T-helper 2 cell treated with Interferon-gamma antibody and Interleukin-4, amounts not matched to agents 100 ng/mL and 5 ng/mL, for 36 hours (primary cell): ENCODE measurements at regions not wholly inside any gene's neighbourhood (a gene's known extent, or its start where the extent isn't known, plus 50 kb on each side); places are given as distances from the start of the nearest gene placed in this dataset.

ENCODE experiments used
- intact Hi-C: fragments of 100-400 bp; cut with micrococcal nuclease; formaldehyde crosslinking; loops from one replicate; pipeline ENCODE4 v1.15.1; 2023

DNA sequence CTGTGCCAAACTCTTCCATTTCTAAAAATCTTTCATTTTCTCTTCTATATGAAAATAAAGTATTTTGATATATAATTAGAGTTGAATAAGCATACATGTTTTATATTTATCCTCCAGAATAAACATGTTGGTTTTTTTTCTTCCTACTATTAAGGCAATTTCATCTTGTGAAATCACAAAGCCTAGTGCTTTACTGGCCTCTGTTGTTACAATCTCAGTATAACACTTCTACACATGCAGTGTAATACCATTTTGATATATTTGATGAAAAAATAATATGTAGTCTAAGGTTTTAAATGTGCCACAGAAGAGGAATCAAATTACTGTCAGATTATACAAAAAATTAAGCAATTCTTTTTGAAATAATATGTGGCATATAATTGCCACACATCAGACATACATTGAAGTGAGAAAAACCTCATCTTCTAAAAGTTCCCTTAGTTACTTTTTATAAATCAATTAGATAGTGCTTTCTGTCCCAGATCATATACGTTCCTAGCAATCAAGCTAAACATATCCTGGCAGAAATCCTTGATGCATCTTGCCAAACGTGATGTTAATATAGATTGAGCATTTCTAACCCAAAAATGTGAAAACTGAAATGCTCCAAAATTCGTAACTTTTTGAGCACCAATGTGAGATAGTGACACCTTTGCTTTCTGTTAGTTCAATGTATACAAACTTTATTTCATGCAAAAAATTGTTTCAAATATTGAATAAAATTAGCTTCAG, 225.1 kb upstream of the MANEA start:
- intact Hi-C loops: no loop called here

DNA sequence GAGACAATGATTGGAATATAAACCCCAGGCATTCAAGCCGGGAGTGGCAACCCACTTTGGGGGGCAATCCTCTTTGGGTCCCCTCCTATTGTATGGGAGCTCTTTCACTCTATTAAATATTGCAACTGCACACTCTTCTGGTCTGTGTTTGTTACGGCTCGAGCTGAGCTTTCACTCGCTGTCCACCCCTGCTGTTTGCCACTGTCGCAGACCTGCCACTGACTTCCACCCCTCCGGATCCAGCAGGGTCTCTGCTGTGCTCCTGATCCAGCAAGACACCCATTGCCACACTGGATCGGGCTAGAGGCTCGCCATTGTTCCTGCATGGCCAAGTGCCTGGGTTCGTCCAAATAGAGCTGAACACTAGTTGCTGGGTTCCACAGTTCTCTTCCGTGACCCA, 222.8 kb upstream of the MANEA start:
- intact Hi-C loops: no loop called here

DNA sequence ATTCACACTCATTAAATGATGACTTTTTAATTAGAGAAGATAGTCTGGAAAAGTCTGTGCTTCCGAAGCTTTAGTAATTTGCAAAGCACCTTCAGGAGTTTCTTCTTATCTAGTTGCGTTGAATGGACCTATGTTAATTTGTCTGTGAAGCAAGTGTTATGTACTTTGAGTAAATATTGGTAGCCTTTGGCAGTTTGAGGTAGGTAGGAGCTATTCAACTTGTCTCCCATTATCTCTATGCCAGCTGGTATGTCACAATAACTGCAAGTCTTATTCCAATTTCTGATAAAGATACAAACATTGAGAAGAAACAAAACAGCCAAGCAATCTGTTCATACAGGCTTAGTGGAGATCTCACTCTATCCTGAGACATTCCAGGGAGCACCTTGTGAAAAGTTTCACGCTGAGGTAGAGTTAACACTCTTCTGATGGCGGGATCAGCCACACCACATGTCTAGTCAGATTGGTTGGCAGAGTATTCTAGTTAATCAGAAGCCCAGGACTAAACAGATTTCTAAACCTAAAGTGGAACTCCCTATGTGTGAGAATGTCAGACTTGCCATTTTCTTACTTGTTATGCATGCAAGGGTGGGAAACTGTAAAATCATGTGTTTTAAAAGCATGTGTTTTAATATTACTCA, 219.8 kb upstream of the MANEA start:
- intact Hi-C loops: no loop called here

DNA sequence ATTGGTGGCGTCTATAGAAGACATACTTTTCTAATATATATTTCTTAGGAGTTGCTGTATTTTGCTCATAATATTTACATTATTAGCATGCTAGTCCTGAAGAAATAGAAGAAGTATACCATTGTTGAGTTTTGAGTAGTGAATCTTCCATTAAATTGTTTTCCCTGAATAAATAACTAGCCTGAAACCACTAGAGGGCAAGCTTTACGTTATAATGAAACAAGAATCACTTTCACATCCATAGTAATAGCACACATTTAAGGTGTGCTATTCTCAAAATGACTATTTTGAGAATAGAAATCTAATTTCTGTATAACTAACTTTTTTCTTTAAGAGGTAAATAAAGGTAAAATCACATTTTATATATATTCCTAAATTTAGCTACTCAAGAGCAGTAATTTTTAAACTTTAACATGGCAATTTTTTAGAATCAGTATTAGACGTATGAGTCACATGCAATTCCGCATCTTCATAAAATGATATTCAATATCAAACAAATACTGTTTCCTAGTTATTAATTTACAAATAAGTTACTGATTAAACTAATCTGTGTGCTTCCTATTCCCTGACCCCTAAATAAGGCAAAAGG, 213.2 kb upstream of the MANEA start:
- intact Hi-C loops: loop anchor here (5.0 kb wide), 1 partner anchor 503 kb away; no protein-coding TSS in a partner anchor

DNA sequence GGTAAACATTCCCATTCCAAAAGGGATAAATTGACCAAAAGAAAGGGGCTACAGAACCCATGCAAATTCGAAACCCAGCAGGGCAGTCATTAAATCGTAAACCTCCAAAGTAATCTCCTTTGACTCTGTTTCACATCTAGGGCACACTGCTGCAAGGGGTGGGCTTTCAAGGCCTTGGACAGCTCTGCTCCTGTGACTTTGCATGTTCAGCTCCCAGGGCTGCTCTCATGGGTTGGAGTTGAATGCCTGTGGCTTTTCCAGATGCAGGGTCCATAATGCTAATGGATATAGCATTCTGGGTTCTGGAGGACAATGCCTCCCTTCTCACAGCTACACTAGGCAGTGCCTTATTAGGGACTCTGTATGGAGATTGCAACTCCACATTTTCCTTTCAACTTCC, 211.9 kb upstream of the MANEA start:
- intact Hi-C loops: no loop called here

DNA sequence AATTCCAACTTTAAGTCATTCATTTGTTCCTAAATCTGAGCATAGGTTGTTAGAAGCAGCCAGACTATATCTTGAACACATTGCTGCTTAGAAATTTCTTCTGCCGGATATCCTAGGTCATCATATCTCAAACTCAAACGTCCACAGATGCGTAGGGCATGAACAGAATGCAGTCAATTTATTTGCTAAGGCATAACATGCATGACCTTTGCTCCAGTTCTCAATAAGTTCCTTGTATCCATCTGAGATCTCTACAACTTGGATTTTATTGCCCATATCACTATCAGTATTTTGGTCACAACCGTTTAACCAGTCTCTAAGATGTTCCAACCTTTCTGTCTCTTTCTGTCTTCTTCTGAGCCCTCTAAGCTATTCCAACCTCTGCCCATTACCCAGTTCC, 210.9 kb upstream of the MANEA start:
- intact Hi-C loops: no loop called here

DNA sequence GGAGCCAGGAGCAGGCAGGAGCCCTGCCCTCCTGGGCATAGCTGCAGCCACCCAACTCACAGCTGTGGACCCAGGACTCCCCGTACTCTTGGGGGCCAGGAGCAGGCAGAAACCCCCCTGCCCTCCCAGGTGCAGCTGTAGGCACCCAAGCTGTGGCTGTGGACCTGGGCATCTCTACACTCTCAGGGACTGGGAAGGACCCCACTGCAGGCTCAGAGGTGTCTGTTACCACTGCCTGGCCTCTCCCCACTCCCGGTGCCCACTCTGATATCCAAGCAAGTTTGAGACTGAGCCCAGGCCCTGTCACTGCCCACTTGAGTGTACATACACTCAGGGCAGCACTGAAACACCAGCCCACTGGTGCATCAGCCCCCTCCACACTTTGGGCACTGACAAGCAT, 193.5 kb upstream of the MANEA start:
- intact Hi-C loops: no loop called here

DNA sequence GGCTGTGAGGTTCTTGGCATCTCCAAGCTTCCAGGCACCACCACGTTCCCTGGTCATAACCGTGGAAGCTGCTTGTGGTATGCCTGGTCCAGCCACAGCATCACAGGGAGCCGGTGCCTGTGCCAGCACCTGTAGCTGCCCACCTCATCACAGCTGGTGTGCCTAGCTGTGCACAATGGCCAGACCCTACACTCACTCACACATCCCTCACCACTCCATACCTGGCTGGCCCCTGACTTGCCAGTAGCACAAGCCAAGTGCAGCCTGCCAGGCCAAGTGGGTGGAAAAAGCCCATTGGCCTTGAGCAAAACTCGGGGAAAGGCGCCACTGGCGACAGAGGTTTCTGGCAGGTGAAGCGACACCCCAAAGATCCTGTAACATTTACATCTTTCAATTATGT, 192.3 kb upstream of the MANEA start:
- intact Hi-C loops: no loop called here

DNA sequence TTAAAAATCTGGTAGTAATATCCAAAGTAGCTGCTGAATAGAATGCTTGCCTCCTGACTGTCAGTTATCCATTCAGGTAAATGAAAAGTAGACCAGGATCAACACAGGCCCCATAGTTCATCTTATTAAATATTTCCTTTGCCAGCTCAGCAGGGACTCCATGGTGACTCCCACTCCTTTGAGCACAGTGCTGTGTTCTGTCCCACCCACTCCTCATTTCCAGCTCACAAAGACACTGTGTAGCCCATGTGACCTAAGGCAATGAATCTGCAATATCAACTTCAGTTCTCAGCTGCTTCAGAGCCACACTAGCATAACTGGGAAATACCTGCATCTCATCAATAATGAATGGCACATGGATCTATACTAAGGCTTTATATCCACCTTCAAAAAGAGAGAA, 189.5 kb upstream of the MANEA start:
- intact Hi-C loops: no loop called here

DNA sequence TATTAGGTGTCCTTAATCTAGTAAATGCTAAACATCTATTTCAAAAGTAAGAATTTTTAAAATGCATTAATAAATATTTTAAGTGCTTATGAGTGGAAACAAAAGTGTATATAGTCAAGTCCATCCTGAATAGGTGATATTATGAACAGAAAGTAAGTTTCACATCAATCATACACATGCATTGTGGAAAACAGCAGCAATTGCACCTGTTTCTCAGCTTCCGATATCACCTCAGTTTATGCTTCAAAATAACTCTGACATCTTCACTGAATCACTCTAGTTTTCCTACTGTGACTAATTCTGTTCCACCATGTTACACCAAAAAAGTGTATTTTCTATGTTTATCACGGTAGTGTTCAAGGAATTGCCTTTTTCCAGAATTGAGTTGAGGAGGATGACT, 172.6 kb upstream of the MANEA start:
- intact Hi-C loops: no loop called here

DNA sequence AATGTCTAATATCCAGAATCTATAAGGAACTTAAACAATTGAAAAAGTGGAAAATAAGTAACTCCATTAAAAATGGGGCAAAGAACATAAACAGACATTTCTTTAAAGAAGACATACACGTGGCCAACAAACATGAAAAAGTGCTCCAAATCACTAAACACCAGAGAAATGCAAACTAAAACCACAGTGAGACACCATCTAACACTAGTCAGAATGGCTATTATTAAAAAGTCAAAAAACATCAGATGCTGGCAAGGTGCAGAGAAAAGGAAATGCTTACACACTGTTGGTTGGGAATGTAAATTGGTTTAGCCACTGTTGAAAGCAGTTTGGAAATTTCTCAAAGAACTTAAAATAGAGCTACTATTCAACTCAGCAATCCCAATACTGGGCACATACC, 169.2 kb upstream of the MANEA start:
- intact Hi-C loops: no loop called here

DNA sequence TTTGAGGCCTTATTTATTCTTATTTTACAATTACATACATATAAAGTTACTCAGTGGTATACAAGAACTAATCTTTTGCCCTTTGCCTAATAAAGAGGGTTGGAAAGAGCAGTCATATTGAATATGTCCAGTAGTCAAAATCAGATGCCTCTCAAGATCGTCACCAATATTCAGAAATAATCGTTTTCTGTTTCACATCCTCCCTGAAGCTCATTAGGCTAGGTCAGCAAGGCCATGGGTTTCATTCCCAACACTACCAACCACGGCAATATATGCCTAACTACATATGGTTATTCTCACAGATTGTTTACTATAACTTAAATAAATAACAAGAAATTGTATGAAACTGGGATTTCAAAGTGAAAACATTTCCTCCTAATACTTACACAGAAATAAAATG, 167.2 kb upstream of the MANEA start:
- intact Hi-C loops: no loop called here

DNA sequence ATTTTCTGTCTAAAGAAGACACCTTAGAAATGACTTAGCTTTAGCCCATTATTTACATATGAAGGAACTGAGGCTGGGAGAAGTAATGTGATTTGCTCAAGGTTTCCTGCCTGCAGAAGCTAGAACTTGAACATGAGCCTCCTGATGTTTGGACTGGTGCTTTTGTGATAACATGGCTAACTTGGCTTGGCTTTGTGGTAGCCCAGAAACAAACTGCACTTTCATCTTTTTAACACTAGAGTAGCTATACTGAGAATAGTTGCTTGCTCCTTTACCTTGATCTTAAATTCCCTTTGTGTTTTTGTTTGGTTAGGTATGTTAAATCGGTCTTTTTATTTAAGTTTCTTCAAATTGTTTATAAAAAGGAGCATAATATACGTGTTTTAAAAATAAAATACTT, 163.5 kb upstream of the MANEA start:
- intact Hi-C loops: no loop called here

DNA sequence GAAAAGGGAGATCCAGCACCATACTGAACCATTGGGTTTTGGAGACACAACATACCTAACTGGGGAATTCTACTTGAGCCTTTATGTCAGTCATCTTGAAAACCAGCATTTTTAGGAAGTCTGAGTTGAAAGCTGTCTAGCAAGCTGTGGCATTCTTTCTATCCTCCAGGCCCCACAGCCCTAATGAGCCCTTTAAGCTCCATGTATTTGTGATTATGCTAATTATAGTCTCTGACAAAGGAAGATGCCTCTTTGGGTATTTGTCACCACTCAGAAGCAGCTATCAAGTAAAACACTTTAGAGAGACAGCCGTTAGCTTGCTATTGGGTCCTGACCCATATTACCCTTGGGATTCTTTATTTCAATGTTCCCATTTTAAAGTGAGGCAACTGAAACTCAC, 159.5 kb upstream of the MANEA start:
- intact Hi-C loops: no loop called here

DNA sequence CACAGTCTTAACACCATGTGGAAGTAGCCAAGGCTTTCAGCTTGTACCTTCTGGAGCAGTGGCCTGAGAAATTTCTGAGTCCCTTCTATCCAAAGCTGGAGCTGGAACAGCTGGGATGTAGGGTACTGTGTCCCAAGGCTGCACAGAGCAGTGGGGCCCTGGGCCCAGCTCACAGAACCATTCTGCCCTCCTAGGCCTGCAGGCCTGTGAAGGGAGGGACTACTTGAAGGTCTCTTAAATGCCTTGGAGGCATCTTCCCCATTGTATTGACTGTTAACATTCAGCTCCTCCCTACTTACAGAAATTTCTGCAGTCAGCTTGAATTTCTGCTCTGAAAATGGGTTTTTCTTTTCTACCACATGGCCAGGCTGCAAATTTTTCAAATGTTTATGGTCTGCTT, 156.5 kb upstream of the MANEA start:
- intact Hi-C loops: no loop called here

DNA sequence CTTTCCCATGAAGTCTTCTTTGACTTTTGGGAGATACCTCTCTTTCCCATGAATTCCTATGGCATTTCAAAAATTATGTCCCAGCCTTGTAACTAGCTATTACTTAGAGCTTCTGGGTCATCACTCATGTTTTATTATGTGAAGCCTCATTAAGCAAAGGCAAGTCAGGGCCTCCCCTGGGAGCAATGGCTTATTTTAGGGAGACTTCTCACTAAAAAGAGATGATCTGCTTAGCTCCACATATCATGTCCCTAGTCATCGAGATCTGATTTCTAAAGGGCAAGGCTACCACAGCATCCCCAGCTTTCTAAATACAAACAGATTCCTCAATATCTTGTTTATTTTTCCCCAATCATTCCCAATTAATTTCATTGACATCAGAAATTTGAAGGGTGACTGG, 154.0 kb upstream of the MANEA start:
- intact Hi-C loops: no loop called here

DNA sequence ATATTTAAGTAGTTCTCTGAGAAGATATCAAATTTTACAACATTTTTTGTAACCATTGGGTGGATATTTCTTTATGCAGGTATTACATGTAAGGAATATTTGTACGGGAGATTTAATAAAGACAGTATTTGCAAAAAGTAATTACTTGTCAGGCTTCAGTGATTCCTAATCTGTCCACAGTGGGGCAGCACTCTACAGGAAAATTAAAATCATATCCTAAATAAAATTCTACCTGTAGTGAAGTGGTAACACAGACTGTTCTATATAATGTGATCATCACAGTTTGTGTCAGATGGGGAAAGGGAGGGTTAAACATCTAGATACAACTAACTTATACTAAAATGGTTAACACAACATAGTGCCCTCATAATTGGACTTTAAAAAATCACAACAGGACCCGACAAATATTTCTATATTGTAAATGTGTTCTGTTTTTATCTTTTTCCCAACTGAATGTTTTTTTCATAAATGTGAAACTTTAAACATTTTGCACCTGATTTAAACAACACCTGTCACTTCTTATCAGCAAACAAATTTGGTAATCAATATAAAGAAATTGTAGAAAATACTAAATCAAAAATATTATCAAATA, 145.6 kb upstream of the MANEA start:
- intact Hi-C loops: loop anchor here (1.0 to 2.0 kb wide), 4 partner anchors 435 to 1628 kb away; no protein-coding TSS in a partner anchor

DNA sequence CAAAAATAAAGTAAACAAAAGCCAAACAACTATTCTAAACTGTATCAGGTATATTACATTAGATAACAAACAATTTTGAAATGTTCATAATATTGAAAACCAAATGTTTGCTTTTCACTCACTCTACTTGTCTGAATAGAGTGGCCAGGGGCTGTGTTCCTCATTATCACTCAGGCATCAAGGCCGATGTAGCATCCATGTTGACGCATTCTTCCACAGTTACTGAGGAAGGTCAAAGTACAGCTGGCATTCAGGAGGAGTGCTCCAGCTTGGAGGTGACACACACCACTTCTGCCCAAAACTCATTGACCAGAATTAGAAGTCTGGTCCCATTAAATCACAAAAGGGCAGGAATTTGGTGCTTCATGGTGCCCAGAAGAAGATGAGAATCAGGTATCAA, 137.6 kb upstream of the MANEA start:
- intact Hi-C loops: no loop called here

DNA sequence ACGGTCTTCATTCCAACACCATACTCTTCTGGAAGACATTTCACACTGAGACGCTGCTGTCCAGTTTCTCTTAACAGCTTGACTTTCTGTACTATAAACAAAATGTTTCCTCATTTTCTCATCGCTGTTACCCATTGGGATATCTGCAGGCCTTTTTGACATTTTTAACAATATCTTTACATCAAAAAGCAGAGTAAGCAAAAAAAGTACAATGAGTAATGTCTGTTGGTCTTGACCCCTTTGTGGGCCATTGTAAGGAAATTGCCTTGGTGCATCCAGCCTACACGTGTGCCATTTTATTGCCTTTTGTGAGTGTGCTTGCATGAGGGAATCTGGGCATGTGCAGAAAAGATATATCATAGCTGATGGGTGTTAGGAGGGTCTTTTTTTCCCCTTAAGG, 129.1 kb upstream of the MANEA start:
- intact Hi-C loops: no loop called here

DNA sequence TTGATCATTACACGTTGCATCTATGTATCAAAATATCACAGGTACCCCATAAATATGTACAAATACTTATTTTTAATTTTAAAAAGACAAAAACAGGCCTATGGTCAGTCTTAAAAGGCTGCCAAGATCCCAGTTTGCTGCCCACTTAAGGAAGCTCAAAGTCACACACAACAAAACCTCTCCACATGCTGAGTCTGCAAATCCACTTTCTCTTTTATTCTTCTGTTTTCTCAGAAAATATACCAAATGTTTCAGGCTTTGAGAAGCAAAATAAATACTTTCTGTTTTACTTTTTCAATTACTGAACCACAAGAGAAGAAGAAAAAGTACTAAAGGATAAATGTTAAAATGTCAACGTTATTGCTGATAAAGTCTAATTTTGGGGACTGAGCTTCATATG, 107.8 kb upstream of the MANEA start:
- intact Hi-C loops: no loop called here

DNA sequence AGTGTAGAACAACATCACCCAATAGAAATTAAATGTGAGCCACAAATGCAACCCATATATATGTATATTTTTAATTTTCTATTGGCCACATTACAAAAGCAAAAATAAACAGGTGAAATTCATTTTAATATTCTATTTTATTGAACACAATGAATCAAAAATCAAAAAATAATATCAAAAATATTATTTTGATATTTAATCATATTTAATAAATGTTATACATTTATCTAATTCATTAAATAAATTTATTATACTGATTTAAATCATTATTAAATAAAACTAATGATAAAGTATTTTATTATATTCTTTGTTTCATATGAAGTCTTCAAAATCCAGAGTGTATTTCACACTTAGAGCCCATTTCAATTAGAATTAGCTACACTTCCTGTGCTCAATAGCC, 98.4 kb upstream of the MANEA start:
- intact Hi-C loops: no loop called here

DNA sequence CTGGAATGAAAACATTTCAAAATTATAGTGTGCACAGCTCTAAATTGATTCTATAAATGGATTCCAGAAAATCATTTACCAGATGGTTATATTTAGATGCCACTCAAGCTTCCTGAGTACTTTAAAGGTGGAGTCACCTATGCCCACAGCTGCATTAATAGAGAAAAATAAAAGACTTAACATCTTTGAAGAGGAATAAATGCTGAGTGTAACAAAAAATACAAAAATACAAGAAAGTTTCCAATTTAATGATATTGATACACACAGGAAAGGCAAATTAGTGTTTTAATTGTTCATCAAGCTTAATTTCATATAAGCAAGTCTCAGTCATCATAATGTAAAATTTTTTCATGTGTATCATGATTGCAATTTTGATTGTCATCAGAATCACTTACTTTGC, 89.5 kb upstream of the MANEA start:
- intact Hi-C loops: no loop called here
